Right renal cortex interstitium (tissue), 3 donors: ENCODE measurements at regions not wholly inside any gene's neighbourhood (a gene's known extent, or its start where the extent isn't known, plus 50 kb on each side); places are given as distances from the start of the nearest gene placed in this dataset.
"Not testable (repeated sequence)": the region's sequence is repeated elsewhere in the genome, so short reads cannot be mapped to it uniquely, and the experiment has no call there.

ENCODE experiments used
- DNase-seq, 3 donors: peaks; one replicate each; pipeline ENCODE4 v3.0.0-alpha.2; 2013; ENCODE audit warnings: low read depth in 3 of 3, low spot score in 2 of 3

DNA sequence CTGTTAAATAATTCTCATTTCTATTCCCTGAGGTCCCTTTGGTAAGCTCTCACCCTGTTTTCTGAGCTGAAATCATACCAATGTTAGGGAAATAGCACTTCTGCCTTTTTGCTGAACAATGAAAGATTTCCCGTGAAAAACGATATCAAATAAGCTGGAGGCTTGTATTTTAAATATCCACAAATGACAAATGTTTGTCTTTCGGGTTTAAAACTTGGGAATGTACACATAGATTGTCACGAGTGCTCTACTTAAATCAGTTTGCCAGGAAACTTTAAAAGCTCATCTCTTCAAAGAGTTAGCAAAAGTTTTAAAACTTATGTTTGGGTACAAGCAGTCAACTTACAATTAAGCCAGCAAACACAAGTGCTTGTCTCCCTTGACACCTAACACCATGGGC is 393.5 kb upstream of the MON1B start:
- DNase-seq: no peak

DNA sequence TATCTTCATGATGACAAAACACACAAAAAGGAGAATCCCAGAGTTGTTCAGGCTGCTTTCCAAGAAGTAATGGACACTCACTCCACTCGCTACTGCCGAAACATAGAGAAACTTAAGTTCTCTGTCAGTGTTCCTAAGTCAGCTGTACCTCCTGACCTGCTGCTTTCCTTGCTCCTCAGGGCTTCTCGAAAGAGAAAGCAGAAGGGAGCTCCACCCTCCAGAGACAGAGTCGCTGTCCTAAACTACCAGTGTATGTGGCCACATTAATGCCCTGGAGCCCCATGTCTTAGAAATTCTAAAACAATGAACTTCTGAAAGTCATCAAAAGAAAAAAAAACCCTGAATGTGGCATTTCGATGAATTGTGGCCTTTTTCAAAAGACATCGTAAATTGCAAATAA is 390.8 kb upstream of the MON1B start:
- no peak for DNase-seq

DNA sequence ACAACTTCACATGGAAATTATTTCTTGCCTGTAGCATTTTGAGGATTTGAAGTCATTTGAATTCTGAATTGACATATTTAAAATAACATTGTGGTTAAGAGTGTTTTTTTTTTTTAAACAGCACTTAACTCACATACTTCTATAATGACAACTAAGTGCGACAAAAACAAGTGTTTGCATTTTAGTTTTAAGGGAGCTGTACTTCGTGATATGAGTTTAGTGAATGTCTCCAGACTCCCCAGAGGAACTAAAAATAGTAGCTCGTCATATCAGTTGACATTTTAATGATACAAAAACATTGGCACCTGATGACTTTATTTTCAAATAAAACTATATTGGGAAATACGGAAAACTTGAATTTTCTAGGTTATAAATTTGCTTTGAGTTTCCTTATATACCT is 389.6 kb upstream of the MON1B start:
- DNase-seq: no peak

DNA sequence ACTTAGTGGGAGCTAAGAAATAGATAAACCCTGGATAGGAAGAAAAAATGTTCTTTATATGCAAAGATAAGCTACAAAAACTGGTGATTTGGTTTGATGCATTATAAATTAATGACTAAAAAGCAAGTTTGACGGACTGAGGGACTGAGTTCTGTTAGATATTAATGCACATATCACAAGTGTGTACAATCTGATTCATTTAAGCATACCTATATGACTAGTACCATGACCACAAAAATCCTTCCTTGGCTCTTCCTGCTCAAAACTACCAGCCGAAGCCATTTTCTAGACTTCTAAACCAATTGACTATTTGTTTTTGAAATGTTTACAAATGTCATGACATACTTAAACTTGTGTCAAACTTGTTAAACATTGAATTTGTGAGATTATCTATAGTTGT is 374.5 kb upstream of the MON1B start:
- no peak for DNase-seq

DNA sequence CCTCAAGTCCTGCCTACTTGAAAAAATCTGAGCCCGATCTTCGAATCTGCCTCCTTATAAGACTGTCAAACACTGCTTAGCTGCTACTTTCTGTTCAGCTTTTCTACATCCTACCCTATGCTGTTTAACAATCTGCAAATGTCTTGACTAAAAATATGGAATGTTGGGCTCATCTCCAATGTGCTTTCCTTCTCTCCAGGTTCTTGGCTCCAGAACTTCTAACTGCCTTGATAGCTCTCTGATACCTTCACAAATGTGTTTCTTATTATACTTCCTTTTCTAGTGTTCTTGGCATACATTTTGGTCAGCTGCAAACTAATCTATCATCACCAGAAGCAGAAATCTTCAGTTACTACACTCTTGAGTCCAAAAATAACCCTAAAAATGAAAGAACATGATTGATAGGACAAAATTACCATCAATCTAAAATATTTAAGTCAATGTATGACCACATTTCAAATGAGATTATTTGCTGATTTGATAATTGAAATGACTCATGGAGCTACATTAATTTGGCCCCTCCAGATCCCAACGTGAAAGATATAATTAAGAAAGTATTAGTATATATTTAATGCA is 372.3 kb upstream of the MON1B start:
- no peak for DNase-seq

DNA sequence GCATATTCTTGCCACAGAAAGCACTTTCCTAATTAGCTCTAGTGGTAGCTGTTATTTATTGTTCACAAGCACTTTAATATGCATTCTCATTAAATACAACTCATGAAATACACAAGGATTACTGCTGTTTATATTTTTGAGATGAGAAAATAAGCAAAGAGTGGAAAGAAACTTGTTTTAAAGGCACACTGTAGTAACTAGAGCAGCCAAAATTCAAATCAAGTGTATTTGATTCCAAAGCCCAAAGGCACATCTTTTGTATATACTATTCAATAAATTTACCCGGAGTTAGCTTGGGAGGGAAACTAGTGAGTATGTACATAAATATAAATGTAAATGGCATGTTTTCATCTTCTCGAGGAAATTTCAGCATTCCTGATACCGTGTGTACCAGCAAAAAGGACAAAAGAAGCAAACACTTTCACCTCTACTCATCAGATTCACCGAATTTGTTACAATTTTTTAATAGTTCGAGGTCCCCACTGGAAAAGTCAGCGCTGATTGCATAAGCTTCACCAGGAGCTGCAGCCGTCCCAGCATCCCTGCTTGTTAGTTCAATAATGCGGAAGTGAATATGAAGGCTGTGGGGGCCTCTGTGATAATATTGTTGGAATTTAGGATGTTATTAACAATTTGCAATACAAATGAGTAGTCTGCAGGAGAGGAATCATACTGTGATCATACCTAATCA is 371.6 kb upstream of the MON1B start:
- no peak for DNase-seq

DNA sequence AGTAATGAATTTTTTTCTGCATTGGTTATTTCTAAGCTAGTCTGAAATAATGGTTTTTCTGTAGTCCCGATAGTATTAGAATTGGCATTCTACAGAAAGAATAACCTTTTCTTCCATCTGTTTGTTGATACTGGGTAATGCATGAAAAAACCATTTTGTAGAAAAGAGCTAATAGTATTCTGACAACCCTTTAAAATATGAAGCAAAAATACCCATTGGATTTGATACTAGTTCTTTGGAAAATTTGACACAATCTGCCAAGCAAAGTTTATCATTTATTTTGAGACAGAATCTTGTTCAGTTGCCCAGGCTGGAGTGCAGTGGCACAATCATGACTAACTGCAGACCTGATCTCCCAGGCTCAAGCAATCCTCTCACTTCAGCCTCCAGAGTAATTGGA is 366.8 kb upstream of the MON1B start:
- DNase-seq: no peak

DNA sequence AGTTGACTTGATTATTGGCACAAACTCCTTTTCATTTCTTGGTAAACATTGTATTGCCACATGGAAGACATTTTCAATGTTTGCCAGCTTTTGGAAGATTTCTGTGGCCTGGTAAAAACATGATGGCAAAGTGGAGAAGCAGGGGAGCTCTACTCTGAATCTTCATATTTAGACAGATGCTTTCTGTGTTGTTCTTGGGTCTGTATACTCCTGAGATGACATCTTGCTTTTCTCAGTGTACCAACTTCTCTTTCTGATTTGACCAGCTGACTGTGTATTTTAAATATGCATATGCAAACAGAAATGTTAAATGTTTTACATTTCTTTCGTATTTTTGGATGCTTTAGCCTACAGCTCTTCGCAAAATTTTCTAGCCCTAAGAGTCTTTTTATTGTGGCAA is 366.2 kb upstream of the MON1B start:
- DNase-seq: no peak

DNA sequence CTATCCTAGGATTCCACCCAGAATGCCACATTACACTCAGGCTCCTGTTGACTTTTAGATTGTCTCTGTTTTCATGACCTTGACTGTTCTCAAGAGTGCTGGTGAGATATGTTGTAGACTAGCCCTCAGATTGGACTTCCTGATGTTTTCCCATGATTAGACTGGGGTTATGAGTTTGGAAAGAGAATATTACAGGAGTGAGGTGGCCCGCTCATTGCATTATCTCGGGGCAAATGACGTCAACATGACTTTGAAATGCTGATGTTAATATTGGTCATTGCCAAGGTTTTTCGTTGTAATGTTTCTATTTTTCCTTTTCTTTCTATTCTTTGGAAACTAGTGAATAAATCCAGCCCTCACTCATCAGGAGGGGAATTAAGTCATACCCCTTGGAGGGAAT is 355.7 kb upstream of the MON1B start:
- no peak for DNase-seq

DNA sequence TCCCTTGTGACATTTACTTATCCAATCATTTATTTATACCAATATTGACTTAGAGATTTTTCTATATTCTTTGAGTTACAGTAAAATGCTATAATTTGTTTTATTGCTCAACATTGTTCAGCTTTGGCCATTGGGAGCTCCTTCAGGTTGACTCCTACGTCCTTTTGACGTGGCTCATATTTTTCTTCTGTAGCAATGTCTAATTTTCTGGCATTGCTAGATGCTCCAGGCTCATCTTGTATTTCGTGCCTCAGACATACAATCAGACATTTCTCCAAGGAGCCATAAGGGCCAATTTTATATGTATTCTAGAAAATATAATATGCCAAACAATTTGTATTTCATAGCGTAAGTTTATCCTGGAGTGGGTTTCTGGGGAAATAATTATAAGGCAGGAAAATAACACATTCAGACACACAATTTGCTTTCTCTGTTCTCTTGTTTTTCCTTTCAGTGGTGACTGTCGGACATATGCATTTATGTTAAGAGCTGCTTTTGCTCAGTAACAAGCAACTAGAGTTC is 355.1 kb upstream of the MON1B start:
- DNase-seq: no peak

DNA sequence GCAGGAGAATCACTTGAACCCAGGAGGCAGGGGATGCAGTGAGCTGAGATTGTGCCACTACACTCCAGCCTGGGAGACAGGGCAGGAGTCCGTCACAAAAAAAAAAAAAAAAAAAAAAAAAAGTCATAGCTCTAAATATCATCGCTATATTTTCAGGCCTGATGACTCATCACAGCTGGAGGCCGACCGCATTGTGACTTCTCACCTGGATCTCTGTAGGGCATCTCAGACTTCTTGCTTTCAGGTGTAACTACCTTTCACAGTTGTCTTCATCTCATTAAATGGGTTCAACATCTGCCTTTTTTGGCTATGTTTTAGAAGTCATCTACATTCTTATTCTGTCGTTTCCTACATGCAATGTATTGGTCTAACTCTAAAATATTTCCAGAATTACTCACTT is 353.1 kb upstream of the MON1B start:
- DNase-seq: no peak

DNA sequence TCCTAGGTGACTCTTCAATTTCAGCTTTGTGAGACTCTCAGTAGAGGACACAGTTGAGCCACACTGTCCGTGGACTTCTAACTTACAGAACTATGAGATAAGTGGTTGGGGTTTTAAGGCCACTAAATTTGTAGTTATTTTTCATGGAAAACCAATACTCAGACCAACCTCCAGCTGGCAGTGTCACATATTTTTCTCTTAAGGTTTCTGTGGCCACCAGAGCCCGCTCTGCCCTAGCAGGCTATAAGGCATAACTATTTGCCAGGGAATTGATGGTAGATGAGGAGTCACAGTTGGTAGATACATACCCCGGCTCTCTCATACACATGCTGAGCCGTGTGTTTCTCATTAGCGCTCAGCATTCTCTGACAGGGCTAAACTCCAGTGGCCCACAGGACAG is 336.8 kb upstream of the MON1B start:
- no peak for DNase-seq

DNA sequence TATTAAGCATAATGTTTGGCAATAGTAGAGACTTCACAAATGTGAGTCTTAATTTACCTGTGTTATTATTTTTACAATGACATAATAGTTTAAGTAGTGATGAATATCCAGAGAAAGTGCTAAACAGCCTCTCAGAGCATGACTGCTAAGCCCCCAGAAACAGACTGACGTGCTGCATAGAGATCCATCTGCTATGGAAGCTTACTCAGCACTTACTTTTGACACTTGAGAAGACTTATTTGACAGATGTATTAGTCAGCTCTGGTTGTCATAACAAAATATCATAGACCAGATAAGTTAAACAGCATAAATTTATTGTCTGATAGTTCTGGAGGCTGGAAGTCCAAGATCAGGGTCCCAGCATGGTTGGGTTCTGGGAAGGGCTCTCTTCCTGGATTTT is 334.9 kb upstream of the MON1B start:
- no peak for DNase-seq

DNA sequence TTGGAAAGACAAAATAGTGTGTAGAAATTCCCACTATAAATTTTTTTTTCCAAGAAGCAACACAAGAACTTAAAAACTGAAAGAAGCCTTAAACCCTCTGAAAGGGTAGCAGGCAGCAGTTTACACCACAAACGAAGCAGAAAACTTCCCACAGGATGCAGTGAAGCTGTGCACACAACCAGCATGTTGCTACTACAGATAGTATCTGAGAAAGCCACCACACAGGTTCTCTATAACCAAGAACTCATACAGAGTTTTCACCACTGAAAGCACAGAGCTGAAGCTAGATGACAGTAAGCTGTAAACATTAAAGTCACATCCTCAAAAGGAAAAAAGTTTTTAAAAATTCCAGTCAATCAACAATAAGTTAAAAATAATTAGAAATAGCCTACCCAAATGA is 333.6 kb upstream of the MON1B start:
- no peak for DNase-seq

DNA sequence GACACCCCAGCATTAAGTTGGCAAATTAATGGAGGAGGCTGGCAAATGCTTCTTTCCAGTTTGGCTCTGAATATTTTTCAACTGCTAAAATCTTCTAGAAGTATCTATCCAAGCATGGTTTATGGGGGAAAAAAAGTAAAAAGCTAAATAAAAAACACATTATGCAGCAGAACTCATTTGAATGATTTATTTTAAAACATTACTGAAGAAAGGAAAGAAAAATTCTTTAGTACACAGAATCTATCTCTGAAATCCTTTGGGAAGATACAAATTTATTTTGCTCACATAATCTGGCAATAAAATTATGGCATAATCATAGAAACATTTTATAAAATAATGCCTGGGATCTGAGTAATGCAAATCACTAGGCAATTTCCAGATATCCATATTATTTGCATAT is 328.1 kb upstream of the MON1B start:
- DNase-seq: no peak

DNA sequence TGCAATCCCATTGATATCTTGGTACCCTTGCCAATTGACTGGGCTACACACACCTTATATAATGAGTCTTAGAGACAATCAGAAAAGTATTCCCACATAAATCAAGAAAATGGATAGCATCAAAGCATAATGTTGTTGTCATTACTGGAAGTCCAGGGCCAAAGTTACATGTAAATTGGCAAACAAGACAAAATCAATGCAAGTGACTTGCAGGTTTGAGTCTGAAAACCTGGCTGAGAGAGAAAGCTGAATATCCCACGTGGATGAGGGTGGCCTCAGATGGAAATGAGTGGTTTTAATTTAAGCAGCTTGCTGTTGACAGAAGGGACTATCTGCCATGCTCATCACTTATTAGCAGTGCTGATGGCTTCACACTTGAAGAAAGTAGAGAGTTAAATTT is 324.0 kb upstream of the MON1B start:
- no peak for DNase-seq

DNA sequence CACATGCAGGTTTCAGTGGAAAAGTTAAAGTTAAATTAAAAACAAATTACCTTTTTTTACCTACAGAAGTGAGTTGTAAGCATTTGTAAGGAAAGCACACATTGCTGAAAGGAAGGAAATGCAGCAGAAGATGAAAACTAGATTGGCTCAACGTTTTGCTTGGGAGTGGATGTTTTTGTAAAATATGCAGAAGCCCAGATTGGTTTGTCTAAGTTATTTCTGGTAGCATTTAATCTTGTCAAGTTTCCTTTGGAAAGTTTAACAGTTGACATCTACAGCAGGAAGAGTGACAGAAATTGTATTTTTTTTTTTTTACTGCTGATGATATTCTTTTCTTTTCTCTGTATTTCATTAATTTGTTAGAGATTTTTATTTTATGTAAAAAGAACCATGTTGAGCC is 315.1 kb upstream of the MON1B start:
- DNase-seq: no peak

DNA sequence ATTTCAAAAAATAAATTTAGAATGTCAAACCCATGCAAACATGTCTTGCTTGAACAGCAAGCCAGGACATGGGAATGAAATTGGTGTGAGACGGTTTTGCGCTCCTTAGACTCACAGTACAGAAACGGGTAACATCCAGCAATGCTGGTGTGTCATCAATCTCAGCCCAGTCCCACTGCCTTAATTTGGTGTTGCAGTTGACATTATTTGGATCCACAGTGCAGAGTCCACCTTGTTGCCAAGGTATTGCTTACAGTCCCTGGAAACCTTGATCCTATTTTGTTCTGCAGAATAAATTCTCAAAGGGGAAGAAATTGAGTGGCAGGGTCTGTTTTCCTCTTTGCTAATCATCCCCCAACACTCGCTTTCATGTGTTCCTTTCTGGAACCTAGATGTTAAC is 311.6 kb upstream of the MON1B start:
- no peak for DNase-seq

DNA sequence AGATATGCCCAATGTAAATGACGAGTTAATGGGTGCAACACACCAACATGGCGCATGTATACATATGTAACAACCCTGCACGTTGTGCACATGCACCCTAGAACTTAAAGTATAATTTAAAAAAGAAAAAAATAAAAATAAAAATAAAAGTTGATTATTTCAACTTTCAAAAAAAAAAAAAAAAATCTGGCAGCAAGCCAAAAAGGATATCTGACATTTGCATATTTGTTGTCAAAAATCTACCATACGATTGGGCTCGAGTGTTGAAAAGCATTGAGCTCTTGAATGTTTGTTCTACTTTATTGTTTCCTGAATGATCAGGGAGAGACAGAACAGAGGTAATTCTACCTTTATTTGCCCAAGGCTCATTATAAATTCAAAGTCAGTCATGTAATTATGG is 310.5 kb upstream of the MON1B start:
- DNase-seq: not testable (repeated sequence)

DNA sequence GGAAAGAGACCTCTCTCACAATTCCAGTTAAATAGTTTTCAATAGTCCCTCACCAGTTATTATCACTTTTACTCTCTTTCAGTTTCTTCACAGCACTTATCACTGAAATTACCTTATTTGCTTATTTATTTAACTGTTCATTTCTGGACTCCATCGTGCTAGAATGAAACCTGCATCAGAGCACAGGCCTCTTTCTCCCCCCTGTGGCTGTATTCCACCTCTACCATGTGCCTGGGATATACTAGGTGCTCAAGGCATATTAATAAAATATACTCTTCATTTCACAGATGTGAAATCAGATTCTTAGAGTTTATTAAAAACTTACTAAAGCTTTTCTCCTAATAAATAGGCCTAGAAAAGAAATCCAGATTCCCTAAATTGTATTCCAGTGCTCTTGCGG is 308.9 kb upstream of the MON1B start:
- no peak for DNase-seq

DNA sequence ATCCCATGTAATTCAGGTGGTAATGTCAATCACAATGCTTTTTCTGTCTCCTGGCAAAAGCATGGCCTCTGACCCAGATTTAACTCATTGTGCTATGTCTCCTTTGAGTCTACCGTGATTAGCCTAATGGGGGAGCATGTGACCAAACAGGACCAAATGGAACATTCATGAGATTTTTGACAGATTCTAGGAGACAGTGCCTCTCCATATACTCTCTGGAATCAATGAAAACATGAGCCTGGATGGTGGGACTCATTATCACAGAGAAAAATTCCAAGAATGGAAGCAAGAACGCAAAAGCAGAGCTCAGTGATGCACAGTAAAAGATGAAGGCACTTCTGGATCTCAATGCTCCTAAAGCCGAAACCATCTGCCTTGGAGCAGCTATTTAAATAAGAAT is 307.9 kb upstream of the MON1B start:
- no peak for DNase-seq

DNA sequence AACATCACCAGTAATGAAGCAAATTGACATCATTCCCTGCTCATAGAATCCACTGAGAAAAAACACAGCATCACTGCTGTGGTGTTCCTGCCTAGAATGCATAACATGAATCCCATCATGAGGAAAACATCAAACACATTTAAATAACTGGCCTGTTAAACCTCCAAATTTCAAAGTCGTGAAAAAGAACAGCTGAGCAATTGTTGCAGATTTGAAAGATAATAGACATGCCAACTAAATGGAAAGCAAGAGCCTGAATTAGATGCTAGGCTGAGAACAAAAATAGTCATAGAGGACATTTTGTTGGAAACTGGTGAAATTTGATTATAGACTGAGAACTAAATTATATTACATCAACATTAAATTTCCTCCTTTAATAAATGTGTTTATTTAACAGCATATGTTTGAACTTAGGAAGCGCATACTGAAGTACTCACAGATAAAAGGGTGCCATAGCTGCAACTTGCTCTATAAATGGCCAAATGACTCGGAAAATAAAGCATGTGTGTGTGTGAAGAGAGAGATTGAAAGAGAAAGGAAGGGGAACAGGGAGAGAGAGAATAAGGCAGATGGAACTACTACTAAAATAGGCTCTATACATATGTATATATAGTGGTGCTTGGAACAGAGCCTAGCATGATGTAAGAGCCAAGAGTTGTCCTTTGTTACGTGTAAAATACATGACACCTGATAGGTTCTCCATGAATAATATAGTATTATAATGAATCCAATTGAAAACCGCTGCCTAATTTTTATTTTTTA is 305.0 kb upstream of the MON1B start:
- no peak for DNase-seq
